NCI-H510A treated with DMSO at 0.1 percent for 48 hours (cell line): ENCODE measurements at regions not wholly inside any gene's neighbourhood (a gene's known extent, or its start where the extent isn't known, plus 50 kb on each side); places are given as distances from the start of the nearest gene placed in this dataset.

ENCODE experiments used
- DNase-seq: peaks from one replicate; lab custom pipeline; 2025; lab: John Stamatoyannopoulos, UW

GRCh38 chr10:64079341-64079740, 558.1 kb downstream of the REEP3 start:
- DNase-seq, result no peak

GRCh38 chr10:64080071-64080470, 558.9 kb downstream of the REEP3 start:
- DNase-seq, result no peak

DNA sequence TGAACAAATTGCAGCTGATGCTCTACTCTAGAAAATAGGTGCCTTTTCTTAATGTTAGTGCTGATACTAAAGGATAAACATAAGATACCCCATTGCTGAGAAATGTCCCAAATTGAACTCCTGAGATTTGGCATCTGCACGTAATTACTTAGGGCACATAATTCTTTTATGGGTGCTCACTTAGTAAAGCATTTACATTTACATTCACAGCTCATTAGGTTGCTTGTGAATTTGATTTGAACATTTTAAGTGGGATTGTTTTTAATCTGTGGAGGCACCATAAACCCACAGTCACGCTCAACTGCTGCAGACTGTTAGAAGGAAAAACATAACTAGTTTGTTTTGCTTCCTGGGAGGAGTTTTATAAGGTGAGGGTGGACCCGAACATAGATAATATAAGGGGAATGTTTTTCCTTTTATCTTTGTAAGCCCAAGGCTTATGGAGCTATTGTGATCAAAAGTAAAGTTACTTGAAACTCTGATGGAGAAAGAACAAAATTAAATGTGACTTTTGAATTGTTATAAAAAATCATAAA, 560.8 kb downstream of the REEP3 start:
- DNase-seq, result no peak

- DNase-seq, result no peak
These were observed 565.0 kb downstream of the REEP3 start for GRCh38 chr10:64086083-64086767.

- no peak for DNase-seq
These were observed 568.4 kb downstream of the REEP3 start for GRCh38 chr10:64089648-64090047.

- no peak for DNase-seq
These were observed 569.7 kb downstream of the REEP3 start for GRCh38 chr10:64090865-64091264.

GRCh38 chr10:64091897-64092296, 570.7 kb downstream of the REEP3 start:
- DNase-seq, result peak; percentile 9

DNA sequence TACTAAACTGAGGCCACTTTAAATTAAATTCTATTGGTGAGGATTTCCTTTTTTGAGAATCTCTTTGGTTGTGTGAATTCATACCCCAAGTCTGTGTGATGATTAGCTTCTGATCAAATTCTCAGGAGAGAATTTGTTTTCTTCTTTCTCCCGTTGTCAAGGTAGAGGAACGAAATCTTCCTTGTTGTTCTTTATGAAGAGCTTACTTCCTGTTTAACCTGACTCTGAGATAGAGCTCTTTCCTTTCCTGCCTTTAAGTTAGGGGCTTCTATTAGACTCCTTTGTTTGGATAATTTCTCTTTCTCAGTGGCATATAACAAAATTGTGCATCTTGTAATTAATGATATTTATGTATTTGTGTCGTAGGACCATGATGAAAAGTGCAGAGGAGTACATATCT, 572.1 kb downstream of the REEP3 start:
- DNase-seq, result peak; percentile 20

GRCh38 chr10:64093946-64094535, 572.8 kb downstream of the REEP3 start:
- DNase-seq, result no peak

DNA sequence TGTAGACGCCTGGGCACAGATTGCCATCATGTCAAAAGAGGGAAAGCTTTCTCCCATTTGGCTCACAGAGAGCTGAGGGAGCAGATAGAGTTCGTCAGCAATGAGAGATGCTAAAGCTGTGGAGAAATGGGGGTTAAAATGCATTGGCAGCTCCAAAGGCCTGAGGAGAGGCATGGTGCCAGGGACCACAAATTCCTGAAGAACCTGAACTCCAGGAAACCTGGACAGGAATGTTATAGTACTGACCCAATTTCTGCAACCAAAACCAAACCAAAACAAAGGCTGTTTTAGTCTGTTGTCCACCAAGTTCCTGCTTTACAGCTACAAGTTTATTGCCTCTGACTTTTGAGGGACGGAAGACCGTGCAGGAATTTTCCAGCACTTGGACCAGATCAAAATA, 575.7 kb downstream of the REEP3 start:
- DNase-seq, result no peak

- no peak for DNase-seq
These were observed 576.4 kb downstream of the REEP3 start for GRCh38 chr10:64097391-64098122.

GRCh38 chr10:64098994-64099393, 577.8 kb downstream of the REEP3 start:
- DNase-seq, result no peak

- DNase-seq, result no peak
These were observed 580.5 kb downstream of the REEP3 start for GRCh38 chr10:64101606-64102263.

GRCh38 chr10:64102264-64102633, 581.0 kb downstream of the REEP3 start:
- DNase-seq, result no peak

DNA sequence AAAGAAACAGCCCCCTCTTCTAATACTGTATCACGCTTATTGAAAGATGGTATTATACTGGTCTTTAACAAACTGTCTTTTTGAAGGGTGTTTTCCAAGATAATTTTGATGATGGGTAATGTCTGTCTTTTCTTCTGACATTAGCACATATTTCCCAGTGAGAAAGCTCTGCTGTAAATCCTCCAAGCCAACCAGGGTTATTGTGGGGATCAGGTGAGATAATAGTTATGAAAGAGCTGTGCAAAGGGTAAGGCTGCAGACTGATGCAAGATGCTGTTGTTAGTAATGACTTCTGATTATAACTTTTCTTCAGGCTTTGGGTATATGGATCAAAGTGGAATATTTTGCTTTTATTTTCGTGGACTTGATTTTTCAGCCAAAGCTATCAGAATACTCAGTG, 581.7 kb downstream of the REEP3 start:
- no peak for DNase-seq

DNA sequence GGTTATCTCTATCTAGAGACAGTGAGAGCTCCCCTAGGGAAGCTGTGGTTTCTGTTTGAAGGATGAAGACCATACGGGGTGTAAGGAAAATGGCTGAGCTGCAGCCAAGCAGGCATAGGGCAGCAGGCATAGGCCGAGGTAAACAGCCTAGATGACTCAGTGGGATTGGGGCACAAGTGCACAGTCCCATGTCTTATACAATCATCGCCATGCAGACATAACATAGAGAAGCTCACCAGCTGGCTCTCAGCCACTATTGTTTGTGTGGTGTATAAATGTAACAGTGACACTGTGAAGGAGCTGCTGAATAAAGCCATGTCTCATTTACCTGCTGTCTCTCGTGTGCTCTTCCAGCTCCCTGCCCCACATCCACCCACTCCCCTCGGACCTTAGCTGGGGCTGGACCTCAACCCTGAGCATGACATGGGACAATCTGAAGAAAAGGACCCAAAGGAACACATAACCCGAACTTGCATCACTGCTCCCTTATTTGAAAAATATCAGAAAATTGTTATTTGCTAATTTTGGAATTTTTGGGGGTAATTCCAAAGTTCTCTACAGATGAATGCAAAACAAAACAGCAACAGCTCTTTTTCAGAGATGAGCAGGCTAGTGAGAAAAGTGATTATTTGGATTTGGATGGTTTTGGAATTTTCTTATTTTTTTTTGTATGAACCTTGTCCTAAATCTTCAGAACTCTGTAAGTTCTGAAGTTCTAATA, 582.7 kb downstream of the REEP3 start:
- no peak for DNase-seq

DNA sequence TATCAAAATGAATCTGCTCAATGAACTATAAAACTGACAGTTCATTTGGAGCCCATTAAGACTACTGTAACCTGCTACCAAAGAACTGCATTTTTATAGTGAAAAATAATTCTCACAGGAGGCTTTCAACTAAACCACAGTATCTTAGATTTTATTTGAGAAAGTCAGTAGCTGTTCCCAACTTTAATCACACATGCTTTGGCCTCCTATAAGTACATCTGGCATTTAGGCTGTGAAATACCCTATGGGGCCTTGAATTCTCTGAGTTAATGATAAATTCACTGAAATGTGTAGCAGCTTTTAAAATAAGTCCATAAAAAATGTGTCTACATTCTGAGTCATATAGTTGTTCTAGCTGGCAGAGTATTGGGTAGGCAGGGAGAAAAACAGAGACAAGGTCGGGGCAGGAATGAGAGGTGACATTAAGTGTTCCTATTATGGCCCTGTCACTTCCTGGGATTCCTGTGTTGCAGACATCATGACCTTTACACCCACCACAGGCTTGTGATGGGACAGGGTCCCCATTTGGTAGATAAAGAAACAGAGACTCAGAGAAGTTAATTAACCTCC, 588.8 kb downstream of the REEP3 start:
- no peak for DNase-seq

DNA sequence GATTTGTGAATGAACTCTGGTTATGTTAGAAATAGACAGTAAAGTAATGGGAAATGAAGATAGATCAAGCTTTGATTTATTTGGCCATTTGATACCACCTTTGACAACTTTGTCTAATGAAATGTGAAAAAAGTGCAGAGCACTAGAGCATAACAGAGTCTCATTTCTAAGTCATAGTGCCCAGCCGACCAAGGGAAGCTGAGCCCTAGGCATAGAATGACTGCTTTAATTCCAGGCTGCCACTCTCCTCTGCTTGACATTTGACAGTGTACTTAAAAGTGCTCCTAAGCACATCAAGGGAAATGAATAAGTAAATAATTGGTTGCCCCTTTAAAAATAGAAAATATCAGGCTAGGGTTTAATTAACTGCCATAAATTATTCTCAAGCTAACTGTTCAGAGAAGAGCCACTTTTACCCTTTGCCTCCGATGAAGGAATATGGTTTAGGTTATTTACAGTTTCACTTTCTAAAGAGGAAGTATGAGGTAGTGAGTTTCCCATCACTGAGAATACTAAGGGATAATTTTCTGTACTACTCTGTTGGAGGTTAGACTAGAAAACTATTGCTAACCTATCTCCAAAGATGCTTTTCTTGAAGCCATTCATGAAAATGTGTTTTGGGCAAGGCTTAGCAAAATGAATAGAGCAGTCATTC, 591.6 kb downstream of the REEP3 start:
- DNase-seq, result peak; percentile 11

GRCh38 chr10:64113375-64113774, 592.2 kb downstream of the REEP3 start:
- no peak for DNase-seq

GRCh38 chr10:64113792-64114191, 592.6 kb downstream of the REEP3 start:
- no peak for DNase-seq

DNA sequence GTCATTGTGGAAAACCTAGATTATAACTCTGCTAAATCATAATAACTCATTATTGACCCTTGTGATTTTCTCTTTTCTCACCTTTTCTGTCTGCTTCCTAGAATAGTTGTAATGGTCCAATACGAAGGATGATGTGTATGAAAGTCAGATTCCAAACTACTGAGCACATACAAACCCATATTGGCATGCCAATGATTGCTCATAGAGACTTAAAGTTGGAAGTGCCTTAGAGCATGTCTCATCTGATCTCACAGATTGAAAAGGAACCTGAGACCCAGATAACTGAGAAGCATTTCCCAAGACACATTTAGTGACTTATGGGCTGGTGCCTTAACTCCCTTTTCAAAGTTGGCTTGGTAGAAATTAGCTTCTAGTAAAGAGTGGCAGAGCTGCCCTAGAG, 594.3 kb downstream of the REEP3 start:
- DNase-seq, result no peak
